GM21825 (cell line): ENCODE measurements at regions not wholly inside any gene's neighbourhood (a gene's known extent, or its start where the extent isn't known, plus 50 kb on each side); places are given as distances from the start of the nearest gene placed in this dataset.

ENCODE experiments used
- ATAC-seq: cut with Tn5 transposase; IDR thresholded peaks from one replicate; pipeline ENCODE4 v1.9.1; 2021; ENCODE audit warnings: mild to moderate bottlenecking, moderate library complexity; ENCODE audit not compliant: unreplicated experiment

- no peak for ATAC-seq
Measured at GRCh38 chrX:96311366-96311765, 373.3 kb upstream of the DIAPH2 start.

GRCh38 chrX:96314985-96315384 is 369.7 kb upstream of the DIAPH2 start:
- no peak for ATAC-seq

- no peak for ATAC-seq
Measured at GRCh38 chrX:96361844-96362243, 322.8 kb upstream of the DIAPH2 start.

- ATAC-seq: no peak
Measured at GRCh38 chrX:96372313-96373046, 312.2 kb upstream of the DIAPH2 start.

- ATAC-seq: no peak
Measured at GRCh38 chrX:96373047-96373355, 311.6 kb upstream of the DIAPH2 start.

GRCh38 chrX:96376266-96376665 is 308.4 kb upstream of the DIAPH2 start:
- no peak for ATAC-seq

GRCh38 chrX:96379951-96380350 is 304.7 kb upstream of the DIAPH2 start:
- ATAC-seq: no peak

GRCh38 chrX:96382018-96382417 is 302.6 kb upstream of the DIAPH2 start:
- ATAC-seq: no peak

GRCh38 chrX:96383428-96383827 is 301.2 kb upstream of the DIAPH2 start:
- ATAC-seq: no peak

- no peak for ATAC-seq
Measured at GRCh38 chrX:96386325-96386724, 298.3 kb upstream of the DIAPH2 start.

- ATAC-seq: no peak
Measured at GRCh38 chrX:96386981-96387380, 297.7 kb upstream of the DIAPH2 start.

- no peak for ATAC-seq
Measured at GRCh38 chrX:96387801-96388200, 296.8 kb upstream of the DIAPH2 start.

- no peak for ATAC-seq
Measured at GRCh38 chrX:96389281-96390047, 295.2 kb upstream of the DIAPH2 start.

GRCh38 chrX:96394598-96394997 is 290.0 kb upstream of the DIAPH2 start:
- no peak for ATAC-seq

GRCh38 chrX:96403446-96403845 is 281.2 kb upstream of the DIAPH2 start:
- no peak for ATAC-seq

- ATAC-seq: no peak
Measured at GRCh38 chrX:96405842-96406241, 278.8 kb upstream of the DIAPH2 start.

GRCh38 chrX:96407072-96407471 is 277.6 kb upstream of the DIAPH2 start:
- no peak for ATAC-seq

GRCh38 chrX:96407501-96407900 is 277.1 kb upstream of the DIAPH2 start:
- no peak for ATAC-seq

- ATAC-seq: no peak
Measured at GRCh38 chrX:96407981-96408380, 276.7 kb upstream of the DIAPH2 start.

GRCh38 chrX:96410927-96411326 is 273.7 kb upstream of the DIAPH2 start:
- ATAC-seq: no peak

GRCh38 chrX:96417695-96418094 is 266.9 kb upstream of the DIAPH2 start:
- no peak for ATAC-seq

- ATAC-seq: no peak
Measured at GRCh38 chrX:96424007-96424406, 260.6 kb upstream of the DIAPH2 start.

GRCh38 chrX:96425200-96425599 is 259.4 kb upstream of the DIAPH2 start:
- ATAC-seq: no peak
